ENCODE measurements at regions not wholly inside any gene's neighbourhood (a gene's known extent, or its start where the extent isn't known, plus 50 kb on each side); places are given as distances from the start of the nearest gene placed in this dataset.

- TF ChIP-seq CTCF (IDR thresholded peaks at IDR 0.05; ENCODE audit: low read depth, low read length) (no peak), EZH2phosphoT487 (IDR thresholded peaks at IDR 0.05; ENCODE audit: low read depth) (no peak)
- H3K36me3 ChIP-seq (replicated peaks; ENCODE audit: low read depth, low read length) = no peaks in the 10 kb centered on the region
These were observed 887.4 kb downstream of the REEP3 start for GRCh38 chr10:64408391-64409183.

GRCh38 chr10:64409349-64409748, 888.1 kb downstream of the REEP3 start:
- no peaks in the 10 kb centered on the region for H3K36me3 ChIP-seq (replicated peaks; ENCODE audit: low read depth, low read length)
- H3K4me1 ChIP-seq (ENCODE audit: low read length) = no peaks in the 10 kb centered on the region
- no peaks in the 10 kb centered on the region for H4K20me1 ChIP-seq (ENCODE audit: insufficient read depth, low read length)
- no peak overlapping the region for H3K9ac ChIP-seq (ENCODE audit: low read length)
- H3K4me2 ChIP-seq (ENCODE audit: low read length) = no peak overlapping the region
- no peak overlapping the region for H2AFZ ChIP-seq (ENCODE audit: low read depth, low read length)
- H3K4me3 ChIP-seq (ENCODE audit: low read length) = no peak overlapping the region
- no peaks in the 10 kb centered on the region for H3K79me2 ChIP-seq (ENCODE audit: low read length)
- H3K27ac ChIP-seq (ENCODE audit: low read length) = no peak overlapping the region
- H3K9me3 ChIP-seq (ENCODE audit: insufficient read depth, low read length) = no peaks in the 10 kb centered on the region
- H3K27me3 ChIP-seq (ENCODE audit: low read depth, low read length) = no peaks in the 10 kb centered on the region
- TF ChIP-seq EZH2phosphoT487 (IDR thresholded peaks at IDR 0.05; ENCODE audit: low read depth) (no peak), CTCF (IDR thresholded peaks at IDR 0.05; ENCODE audit: low read depth, low read length) (no peak)

More at GRCh38 chr10:64408391-64409183, 887.4 kb downstream of the REEP3 start:
- Histone ChIP-seq H3K9ac (ENCODE audit: low read length) (no peak overlapping the region), H3K4me2 (ENCODE audit: low read length) (no peak overlapping the region), H4K20me1 (ENCODE audit: insufficient read depth, low read length) (no peaks in the 10 kb centered on the region), H3K9me3 (ENCODE audit: insufficient read depth, low read length) (no peaks in the 10 kb centered on the region), H3K79me2 (ENCODE audit: low read length) (no peaks in the 10 kb centered on the region), H3K4me1 (ENCODE audit: low read length) (no peaks in the 10 kb centered on the region), H3K27ac (ENCODE audit: low read length) (no peak overlapping the region), H3K27me3 (ENCODE audit: low read depth, low read length) (no peaks in the 10 kb centered on the region), H2AFZ (ENCODE audit: low read depth, low read length) (no peak overlapping the region), H3K4me3 (ENCODE audit: low read length) (no peak overlapping the region)

GRCh38 chr10:64416011-64416410, 894.8 kb downstream of the REEP3 start:
- Histone ChIP-seq H3K9me3 (ENCODE audit: insufficient read depth, low read length) (no peaks in the 10 kb centered on the region), H3K27me3 (ENCODE audit: low read depth, low read length) (no peaks in the 10 kb centered on the region), H3K27ac (ENCODE audit: low read length) (no peak overlapping the region), H4K20me1 (ENCODE audit: insufficient read depth, low read length) (no peaks in the 10 kb centered on the region), H3K4me2 (ENCODE audit: low read length) (no peak overlapping the region), H3K4me1 (ENCODE audit: low read length) (peaks cover 7% of the 10 kb centered on the region), H3K9ac (ENCODE audit: low read length) (no peak overlapping the region), H3K36me3 (replicated peaks; ENCODE audit: low read depth, low read length) (no peaks in the 10 kb centered on the region), H3K79me2 (ENCODE audit: low read length) (no peaks in the 10 kb centered on the region), H2AFZ (ENCODE audit: low read depth, low read length) (no peak overlapping the region), H3K4me3 (ENCODE audit: low read length) (no peak overlapping the region)
- no peak for TF ChIP-seq EZH2phosphoT487 (IDR thresholded peaks at IDR 0.05; ENCODE audit: low read depth)
- no peak for TF ChIP-seq CTCF (IDR thresholded peaks at IDR 0.05; ENCODE audit: low read depth, low read length)

GRCh38 chr10:64419461-64419860, 898.3 kb downstream of the REEP3 start:
- no peaks in the 10 kb centered on the region for H3K79me2 ChIP-seq (ENCODE audit: low read length)
- no peak overlapping the region for H3K4me2 ChIP-seq (ENCODE audit: low read length)
- no peaks in the 10 kb centered on the region for H4K20me1 ChIP-seq (ENCODE audit: insufficient read depth, low read length)
- H3K36me3 ChIP-seq (replicated peaks; ENCODE audit: low read depth, low read length) = no peaks in the 10 kb centered on the region
- no peak overlapping the region for H3K4me3 ChIP-seq (ENCODE audit: low read length)
- H2AFZ ChIP-seq (ENCODE audit: low read depth, low read length) = no peak overlapping the region
- no peak for TF ChIP-seq CTCF (IDR thresholded peaks at IDR 0.05; ENCODE audit: low read depth, low read length)
- no peak for TF ChIP-seq EZH2phosphoT487 (IDR thresholded peaks at IDR 0.05; ENCODE audit: low read depth)
- H3K27ac ChIP-seq (ENCODE audit: low read length) = no peak overlapping the region
- no peaks in the 10 kb centered on the region for H3K9me3 ChIP-seq (ENCODE audit: insufficient read depth, low read length)
- H3K4me1 ChIP-seq (ENCODE audit: low read length) = peaks cover 7% of the 10 kb centered on the region
- H3K27me3 ChIP-seq (ENCODE audit: low read depth, low read length) = no peaks in the 10 kb centered on the region
- H3K9ac ChIP-seq (ENCODE audit: low read length) = no peak overlapping the region
